NCI-H345 (cell line): ENCODE measurements at regions not wholly inside any gene's neighbourhood (a gene's known extent, or its start where the extent isn't known, plus 50 kb on each side); places are given as distances from the start of the nearest gene placed in this dataset.
A peak's percentile ranks its signal among the peaks of the same experiment; 100 is the strongest.
"Not testable (repeated sequence)": the region's sequence is repeated elsewhere in the genome, so short reads cannot be mapped to it uniquely, and the experiment has no call there.

Source experiments
- DNase-seq: peaks from one replicate; lab custom pipeline; 2025; lab: John Stamatoyannopoulos, UW

DNA sequence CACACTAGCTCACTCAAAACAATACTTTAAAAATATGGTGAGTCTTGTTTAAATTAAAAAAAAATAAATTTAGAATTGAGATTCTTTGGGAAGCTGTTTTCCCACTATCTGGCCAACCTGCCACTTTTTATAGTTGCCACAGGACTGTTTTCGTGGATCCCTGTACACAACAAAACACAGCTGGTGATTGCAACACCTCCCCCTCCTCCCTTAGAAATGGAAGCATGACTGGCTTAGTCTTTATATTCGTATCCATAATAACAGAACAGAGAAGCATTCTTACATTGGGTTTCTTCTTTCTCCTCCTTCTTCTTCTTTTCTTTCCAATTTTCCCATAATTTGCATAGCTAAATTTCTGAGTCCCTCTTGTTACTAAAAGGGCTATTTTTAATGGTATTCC is 79.5 kb upstream of the GJB6 start:
- no peak for DNase-seq

DNA sequence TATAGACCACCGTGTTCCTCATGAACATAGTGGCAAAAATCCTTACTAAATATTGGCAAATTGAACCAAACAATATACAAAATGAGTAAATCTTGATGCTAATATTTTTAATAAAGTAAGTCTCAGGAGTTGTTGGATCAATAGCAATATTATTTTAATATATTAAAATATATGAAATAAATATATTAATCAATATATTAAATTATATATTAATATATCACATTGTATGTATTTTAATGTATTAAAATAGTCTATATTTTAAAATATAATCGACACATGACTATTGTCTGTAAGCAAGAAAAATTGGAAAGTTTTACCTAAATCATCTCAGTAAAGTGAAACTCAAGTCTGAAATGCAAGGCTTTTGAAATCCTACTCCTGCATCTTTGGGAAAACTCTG is 78.9 kb upstream of the GJB6 start:
- no peak for DNase-seq

DNA sequence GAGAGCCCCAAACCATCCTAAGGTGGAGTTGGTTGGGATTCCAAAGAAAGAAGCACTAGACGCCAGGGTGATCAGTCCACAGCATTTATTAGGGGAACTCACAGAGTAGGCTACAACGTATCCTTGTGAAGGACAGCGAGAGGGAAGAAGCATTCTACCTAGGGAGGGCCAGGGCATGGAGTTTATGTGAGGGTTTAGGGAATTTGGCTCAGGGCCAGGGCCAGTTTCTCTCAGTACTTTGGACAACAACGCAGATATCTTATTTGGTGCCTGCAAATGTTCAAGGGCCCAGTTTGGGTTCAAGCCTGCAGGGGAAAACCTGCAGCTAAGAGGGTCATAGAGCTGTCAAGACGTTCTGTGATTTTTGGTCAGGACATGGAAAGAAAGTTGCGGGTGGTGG is 73.9 kb upstream of the GJB6 start:
- no peak for DNase-seq

DNA sequence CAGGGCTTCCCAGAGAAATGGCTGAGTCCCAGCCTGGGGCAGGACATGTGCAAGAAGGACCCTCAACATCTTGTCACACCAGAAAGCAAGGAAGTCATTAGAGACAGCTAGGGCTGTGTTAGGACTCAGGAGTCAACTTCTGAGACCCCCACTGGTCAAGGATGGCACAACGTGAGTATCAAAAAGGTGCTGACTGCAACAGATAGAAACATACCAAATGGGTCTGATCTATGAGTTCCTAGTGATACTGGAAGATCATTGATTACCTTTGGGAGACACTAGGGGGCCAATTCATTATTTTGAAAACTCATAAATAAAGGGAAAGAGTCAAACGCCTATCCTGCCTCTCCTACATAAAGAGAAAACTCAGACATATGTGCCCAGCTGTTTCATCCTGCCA is 73.5 kb upstream of the GJB6 start:
- no peak for DNase-seq

DNA sequence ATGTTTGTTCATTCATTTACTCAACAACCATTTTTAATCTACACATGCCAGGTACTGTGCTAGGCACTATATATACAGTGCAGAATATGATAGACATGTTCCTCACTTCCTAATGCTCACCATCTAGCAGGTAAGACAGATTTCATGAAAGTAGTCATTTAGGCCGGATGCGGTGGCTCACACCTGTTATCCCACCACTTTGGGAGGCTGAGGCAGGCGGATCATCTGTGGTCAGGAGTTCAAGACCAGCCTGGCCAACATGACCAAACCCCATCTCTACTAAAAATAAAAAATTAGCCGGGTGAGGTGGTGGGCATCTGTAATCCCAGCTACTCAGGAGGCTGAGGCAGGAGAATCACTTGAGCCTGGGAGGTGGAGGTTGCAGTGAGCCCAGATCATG is 71.9 kb upstream of the GJB6 start:
- not testable (repeated sequence) for DNase-seq

DNA sequence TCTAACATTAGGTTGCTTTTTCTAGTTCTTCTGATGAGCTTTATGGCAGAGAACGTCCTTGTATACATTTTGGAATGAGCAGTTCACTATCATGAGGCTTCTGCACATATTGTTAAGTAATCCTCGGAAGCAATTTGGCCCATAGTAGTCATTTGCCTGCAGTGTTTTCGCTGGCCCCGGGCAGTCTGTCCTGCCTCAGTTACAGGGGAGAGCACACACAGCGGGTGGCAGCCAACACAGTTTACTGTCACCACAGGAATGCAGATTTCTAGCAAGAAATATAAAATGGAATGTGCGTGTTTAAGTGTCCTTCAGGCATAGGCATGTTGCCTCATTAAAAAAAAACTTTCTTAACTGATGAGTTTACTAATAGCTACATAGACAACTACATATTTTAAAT is 71.5 kb upstream of the GJB6 start:
- no peak for DNase-seq

DNA sequence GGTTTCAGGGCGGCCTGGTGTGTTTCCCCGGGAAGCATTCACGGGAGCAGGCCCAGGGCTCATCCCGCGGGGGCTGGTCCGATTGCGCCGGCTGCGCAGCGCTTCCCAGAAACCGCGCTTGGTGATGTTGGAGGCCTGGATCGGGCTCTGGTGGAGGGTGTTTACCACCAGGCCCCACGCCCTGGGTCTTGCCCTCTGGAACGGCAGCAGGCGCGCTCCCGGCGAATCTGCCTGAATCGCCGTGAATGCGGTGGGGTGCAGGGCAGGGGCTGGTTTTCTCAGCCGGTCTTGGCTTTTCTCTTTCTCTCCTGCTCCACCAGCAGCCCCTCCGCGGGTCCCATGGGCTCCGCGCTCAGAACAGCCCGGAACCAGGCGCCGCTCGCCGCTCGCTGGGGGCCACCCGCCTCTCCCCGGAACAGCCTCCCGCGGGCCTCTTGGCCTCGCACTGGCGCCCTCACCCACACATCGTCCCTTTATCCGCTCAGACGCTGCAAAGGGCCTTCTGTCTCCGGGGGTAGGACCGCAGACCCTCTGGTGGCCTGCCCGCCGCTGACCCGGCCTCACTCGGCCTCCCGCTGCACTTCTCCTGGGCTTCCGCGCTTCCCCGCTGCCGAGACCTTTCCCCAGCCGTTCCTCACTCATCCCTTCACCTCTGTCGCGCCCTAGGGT is 69.4 kb upstream of the GJB6 start:
- DNase-seq = no peak

DNA sequence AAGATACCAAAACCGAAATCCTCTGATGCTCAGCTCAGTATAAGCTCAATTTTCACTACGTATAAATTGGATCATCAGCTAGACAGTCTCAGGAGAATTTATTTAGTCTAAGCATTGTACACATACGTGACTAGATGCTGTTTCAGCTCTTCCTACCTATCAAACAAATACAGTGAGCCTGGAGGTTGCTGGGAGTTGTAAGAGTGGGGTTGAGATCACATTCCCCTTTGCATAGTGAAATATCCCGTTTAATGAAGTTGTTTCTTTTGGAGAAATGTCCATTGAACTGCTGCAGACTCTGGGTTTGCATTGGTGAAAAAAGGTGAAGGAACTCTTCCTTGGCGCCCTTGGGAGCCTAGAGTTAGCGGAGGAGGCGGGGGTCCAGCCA is 68.9 kb upstream of the GJB6 start:
- no peak for DNase-seq

DNA sequence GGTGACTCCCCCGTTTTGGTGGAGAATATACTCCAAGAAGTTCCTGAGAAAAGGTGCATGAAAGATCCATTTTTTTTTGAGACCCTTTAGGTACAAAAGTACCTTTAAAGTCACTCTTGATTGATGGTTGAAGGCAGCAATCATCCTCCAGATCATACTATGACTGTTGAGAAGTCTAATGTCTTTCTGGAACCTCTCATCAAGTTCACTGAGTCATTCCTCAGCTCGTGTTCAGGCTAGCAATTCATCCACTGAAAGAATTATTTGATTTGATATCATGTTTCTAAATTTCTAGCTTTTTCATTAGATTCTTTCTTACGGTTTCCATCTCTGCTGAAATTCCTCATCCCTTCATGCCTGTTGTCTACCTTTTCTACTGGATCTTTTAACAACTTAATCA is 65.1 kb upstream of the GJB6 start:
- DNase-seq = no peak

DNA sequence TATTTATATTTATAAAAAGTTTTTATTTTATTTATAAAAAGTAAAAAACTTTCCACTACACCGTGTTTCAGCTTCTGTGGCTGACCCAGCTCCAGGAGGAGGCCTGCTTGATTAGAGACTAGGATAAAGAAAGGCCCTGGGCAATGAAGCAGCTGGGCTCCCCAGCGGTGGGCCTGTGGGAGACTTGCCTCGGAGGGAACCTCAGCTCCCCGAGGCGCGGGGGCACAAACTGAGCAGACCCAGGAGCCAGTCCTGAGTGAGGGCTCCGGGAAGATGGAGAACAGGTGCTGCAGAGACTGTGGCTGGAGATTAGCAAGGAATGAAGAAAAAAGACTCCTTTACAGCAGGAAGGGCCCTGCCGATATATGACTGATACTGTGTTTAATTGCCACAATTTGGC is 63.8 kb upstream of the GJB6 start:
- no peak for DNase-seq

DNA sequence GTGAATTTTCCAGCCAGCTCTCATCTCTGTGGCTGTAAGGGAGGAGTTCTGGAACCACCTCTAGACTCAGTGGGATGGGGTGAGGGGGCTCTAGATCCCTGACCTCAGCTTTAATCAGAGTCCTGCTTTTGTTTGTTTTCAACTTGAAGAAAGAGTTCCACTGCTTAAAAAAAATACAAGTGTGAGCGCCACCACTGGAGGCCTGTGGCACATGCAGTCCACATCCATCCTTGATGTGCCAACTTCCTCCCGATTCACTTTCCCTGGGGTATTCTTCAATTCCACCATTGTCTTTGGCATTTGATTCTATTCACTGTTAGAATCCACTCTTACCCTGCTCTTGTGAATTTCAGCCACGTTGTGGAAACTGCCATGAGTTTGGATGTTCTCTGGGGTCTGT is 62.4 kb upstream of the GJB6 start:
- DNase-seq = no peak

DNA sequence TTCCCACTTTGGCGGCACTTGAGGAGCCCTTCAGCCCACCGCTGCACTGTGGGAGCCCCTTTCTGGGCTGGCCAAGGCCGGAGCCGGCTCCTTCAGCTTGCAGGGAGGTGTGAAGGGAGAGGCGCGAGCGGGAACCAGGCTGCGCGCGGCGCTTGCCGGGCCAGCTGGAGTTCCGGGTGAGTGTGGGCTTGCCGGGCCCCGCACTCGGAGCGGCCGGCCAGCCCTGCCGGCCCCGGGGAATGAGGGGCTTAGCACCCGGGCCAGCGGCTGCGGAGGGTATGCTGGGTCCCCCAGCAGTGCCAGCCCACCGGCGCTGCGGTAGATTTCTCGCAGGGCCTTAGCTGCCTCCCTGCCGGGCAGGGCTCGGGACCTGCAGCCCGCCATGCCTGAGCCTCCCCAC is 60.2 kb upstream of the GJB6 start:
- DNase-seq = not testable (repeated sequence)

DNA sequence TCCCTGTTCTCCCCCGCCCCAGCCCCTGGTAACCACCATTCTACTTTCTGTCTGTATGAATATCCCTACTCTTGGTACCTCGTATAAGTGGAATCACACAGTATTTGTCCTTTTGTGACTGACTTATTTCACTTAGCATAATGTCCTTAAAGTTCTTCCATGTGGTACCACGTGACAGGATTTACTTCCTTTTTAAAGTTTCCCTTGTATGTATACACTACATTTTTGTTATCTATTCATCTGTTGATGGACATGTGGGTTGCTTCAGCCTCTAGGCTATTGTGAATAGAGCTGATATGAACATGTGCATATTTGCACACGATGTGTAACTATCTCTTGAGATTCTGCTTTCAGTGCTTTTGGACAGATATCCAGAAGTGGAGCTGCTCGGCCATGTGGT is 59.6 kb upstream of the GJB6 start:
- no peak for DNase-seq

DNA sequence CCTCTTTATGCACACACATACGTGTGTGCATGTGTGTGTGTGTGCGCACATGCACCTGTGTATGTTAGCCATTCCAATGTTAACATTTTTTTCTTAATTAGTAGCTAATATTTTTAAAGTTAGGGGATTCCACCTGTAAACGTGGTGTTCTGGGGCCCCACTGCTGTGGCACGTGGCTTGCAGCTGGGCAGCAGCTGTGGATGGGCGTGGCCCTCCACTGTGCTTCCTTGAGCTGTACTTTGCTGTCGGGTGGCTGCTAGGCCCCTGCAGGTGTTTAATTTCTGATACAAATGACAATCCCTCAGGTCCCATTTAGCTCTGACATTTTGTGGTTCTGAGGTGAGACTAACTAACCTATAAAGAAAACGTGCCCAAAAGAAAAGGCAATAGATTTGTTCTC is 58.9 kb upstream of the GJB6 start:
- DNase-seq = no peak

DNA sequence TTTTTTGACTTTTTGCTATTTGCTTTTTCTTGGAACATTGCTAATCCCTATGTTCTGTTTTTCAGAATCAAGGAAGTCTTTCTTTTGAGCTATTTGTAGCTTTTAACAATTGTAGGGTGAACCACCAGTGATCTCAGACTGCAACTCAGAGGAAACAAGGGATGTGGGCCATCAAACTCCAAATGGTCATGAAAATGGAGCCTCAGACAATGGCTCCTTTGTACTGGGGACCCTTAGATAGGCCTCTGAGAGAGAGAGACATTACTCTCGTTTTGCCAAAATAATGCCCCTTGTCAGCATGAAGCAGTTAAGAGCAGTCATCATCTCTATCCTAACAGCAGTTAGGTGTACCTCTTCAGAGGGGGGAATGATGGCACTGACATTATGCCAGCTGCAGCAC is 56.4 kb upstream of the GJB6 start:
- DNase-seq = peak; percentile 13

DNA sequence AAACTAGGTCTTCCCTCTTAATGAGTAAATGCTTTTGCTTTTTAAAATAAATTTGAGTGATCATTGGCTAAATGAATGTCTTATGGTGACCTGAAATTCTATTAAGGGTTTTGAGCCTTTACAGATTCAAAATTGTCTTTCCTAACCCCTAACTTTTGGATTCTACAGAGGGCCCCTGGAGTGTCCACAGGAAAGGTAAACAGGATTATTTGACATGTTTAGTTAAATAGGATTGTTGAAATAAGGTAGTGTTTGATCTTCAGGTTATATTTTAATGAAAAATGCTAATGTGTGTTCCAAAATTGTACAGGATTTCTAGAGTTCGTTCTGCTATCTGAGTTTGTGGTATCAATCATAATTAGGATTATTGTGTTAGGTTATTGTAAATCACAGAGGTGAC is 55.9 kb upstream of the GJB6 start:
- DNase-seq = no peak

DNA sequence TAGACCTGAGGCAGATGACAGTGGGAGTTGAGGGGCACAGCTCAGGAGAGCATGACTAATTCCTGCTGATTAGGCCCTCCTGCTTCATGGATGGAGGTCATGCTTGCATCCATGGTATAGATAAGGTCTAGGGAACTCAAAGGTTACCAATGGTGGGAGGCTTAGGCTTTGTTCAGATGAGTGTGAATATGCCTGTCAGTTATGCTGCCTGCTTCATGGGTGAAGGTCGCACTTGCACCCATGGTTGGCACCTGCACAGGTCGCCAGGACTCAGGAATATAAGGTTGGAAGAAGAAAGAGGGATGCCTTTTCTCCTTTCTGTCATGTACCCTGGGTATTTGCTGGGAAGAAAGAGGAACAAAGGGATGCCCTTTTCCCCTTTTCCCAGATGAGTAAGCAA is 53.4 kb upstream of the GJB6 start:
- no peak for DNase-seq
